HG02885 (cell line): ENCODE measurements at regions not wholly inside any gene's neighbourhood (a gene's known extent, or its start where the extent isn't known, plus 50 kb on each side); places are given as distances from the start of the nearest gene placed in this dataset.
A peak's percentile ranks its signal among the peaks of the same experiment; 100 is the strongest.

ENCODE experiments used
- ATAC-seq: cut with Tn5 transposase; IDR thresholded peaks from one replicate; pipeline ENCODE4 v1.9.1; 2021; ENCODE audit warnings: mild to moderate bottlenecking; ENCODE audit not compliant: unreplicated experiment, poor library complexity

GRCh38 chr2:173584000-173584399 is 229.3 kb downstream of the CDCA7 start:
- ATAC-seq = no peak

- no peak for ATAC-seq
Observed at GRCh38 chr2:173584676-173585458, 230.2 kb downstream of the CDCA7 start.

GRCh38 chr2:173588931-173589369 is 234.3 kb downstream of the CDCA7 start:
- ATAC-seq = no peak

- no peak for ATAC-seq
Observed at GRCh38 chr2:173589604-173590275, 235.1 kb downstream of the CDCA7 start.

- ATAC-seq = no peak
Observed at GRCh38 chr2:173590276-173590861, 235.7 kb downstream of the CDCA7 start.

- no peak for ATAC-seq
Observed at GRCh38 chr2:173593109-173593508, 238.4 kb downstream of the CDCA7 start.

- ATAC-seq = no peak
Observed at GRCh38 chr2:173596244-173596643, 241.6 kb downstream of the CDCA7 start.

- ATAC-seq = no peak
Observed at GRCh38 chr2:173598525-173598924, 243.9 kb downstream of the CDCA7 start.

- no peak for ATAC-seq
Observed at GRCh38 chr2:173599821-173600359, 245.2 kb downstream of the CDCA7 start.

GRCh38 chr2:173602153-173602795 is 247.6 kb downstream of the CDCA7 start:
- ATAC-seq = peak; percentile 68

GRCh38 chr2:173605994-173606393 is 251.3 kb downstream of the CDCA7 start:
- no peak for ATAC-seq

GRCh38 chr2:173606619-173607248 is 252.1 kb downstream of the CDCA7 start:
- no peak for ATAC-seq

GRCh38 chr2:173607606-173608311 is 253.1 kb downstream of the CDCA7 start:
- no peak for ATAC-seq

GRCh38 chr2:173611121-173611520 is 256.4 kb downstream of the CDCA7 start:
- no peak for ATAC-seq

GRCh38 chr2:173612354-173612753 is 257.7 kb downstream of the CDCA7 start:
- no peak for ATAC-seq

GRCh38 chr2:173613386-173613785 is 258.7 kb downstream of the CDCA7 start:
- no peak for ATAC-seq

GRCh38 chr2:173614265-173614930 is 259.7 kb downstream of the CDCA7 start:
- no peak for ATAC-seq

- no peak for ATAC-seq
Observed at GRCh38 chr2:173623438-173624319, 269.0 kb downstream of the CDCA7 start.
